K562 (cell line): ENCODE measurements at regions not wholly inside any gene's neighbourhood (a gene's known extent, or its start where the extent isn't known, plus 50 kb on each side); places are given as distances from the start of the nearest gene placed in this dataset.

ENCODE experiments used
- AFF1 ChIP-seq, 2 experiments: fragments of 450-650 bp; IDR thresholded peaks; 2 replicates each; pipeline ENCODE4 v1.6.1; 2018; ENCODE audit warnings: mild to moderate bottlenecking in 2 of 2, low read depth in 1 of 2; ENCODE audit not compliant: partially characterized antibody in 2 of 2
- CLOCK ChIP-seq: fragments of 250-450 bp; sonication (Bioruptor Pico); IDR thresholded peaks from 2 replicates; pipeline ENCODE4 v1.4.0; 2020; ENCODE audit warnings: mild to moderate bottlenecking, moderate library complexity, borderline replicate concordance
- IRF1 ChIP-seq: sonication (generic); formaldehyde crosslinking; IDR thresholded peaks from 2 replicates; pipeline ENCODE4 v1.8.0; 2022; ENCODE audit warnings: missing genetic modification reagents, mild to moderate bottlenecking, borderline replicate concordance
- MGA ChIP-seq: fragments of 450-650 bp; IDR thresholded peaks from 2 replicates; pipeline ENCODE4 v1.6.1; 2016; ENCODE audit warnings: mild to moderate bottlenecking, moderate library complexity
- SMARCA4 ChIP-seq: fragments of 450-650 bp; IDR thresholded peaks from 2 replicates; pipeline ENCODE4 v1.6.1; 2016
- ZFPM2 ChIP-seq: fragments of 250-450 bp; sonication (Bioruptor Pico); IDR thresholded peaks from 2 replicates; pipeline ENCODE4 v1.5.1; 2022; ENCODE audit warnings: mild to moderate bottlenecking

- TF ChIP-seq MGA: no peak
- TF ChIP-seq CLOCK (CRISPR knock-in tag): no peak
- no peak for TF ChIP-seq ZFPM2 (CRISPR knock-in tag)
- 0 out of 2 replicates have a peak, but pooled peaks have one; percentile 16 for TF ChIP-seq SMARCA4
- no peak for TF ChIP-seq IRF1 (CRISPR knock-in tag)
- peak in 1 of 2 experiments; percentile 29 for TF ChIP-seq AFF1 (IDR thresholded peaks at IDR 0.05; ENCODE audit: low read depth in 1 of 2, partially characterized antibody in 2 of 2)
Measured at GRCh38 chr7:12927635-12928434, 240.4 kb downstream of the ARL4A start (continued).
